Natural killer cell (primary cell): ENCODE measurements at regions not wholly inside any gene's neighbourhood (a gene's known extent, or its start where the extent isn't known, plus 50 kb on each side); places are given as distances from the start of the nearest gene placed in this dataset.

Experiments
- ATAC-seq, 3 donors: fragments of 150-1000 bp in 2 of 3; fragments of 200-7000 bp in 1 of 3; cut with Tn5 transposase; 1 replicate in 1 of 3; 2 replicates in 2 of 3; pipeline ENCODE4 v1.10.0; 2021; ENCODE audit warnings: mild to moderate bottlenecking in 2 of 3, moderate library complexity in 2 of 3
- DNase-seq, 2 donors: peaks; one replicate each; pipeline versions ENCODE4 v3.0.0 to v3.0.0-alpha.2; 2013 to 2021; ENCODE audit warnings: mixed read lengths in 1 of 2
- H3K27ac ChIP-seq: one replicate; pipeline ENCODE4 v1.5.1; 2013; ENCODE audit warnings: mild to moderate bottlenecking, low read length
- H3K27me3 ChIP-seq: one replicate; pipeline ENCODE4 v1.6.1; 2013; ENCODE audit warnings: low read length; ENCODE audit not compliant: control insufficient read depth, insufficient read depth
- H3K36me3 ChIP-seq: one replicate; pipeline ENCODE4 v1.6.1; 2013; ENCODE audit warnings: low read length; ENCODE audit not compliant: control insufficient read depth, insufficient read depth
- H3K4me1 ChIP-seq: one replicate; pipeline ENCODE4 v1.6.1; 2013; ENCODE audit warnings: low read length; ENCODE audit not compliant: control insufficient read depth, insufficient read depth
- H3K4me3 ChIP-seq: one replicate; pipeline ENCODE4 v1.5.1; 2013; ENCODE audit warnings: low read length
- H3K9me3 ChIP-seq: one replicate; pipeline ENCODE4 v1.6.1; 2013; ENCODE audit warnings: low read length; ENCODE audit not compliant: control insufficient read depth, insufficient read depth
- H3K27ac Mint-ChIP-seq, 2 donors: one replicate each; pipeline ENCODE4 v1.8.0; 2022; ENCODE audit warnings: mild to moderate bottlenecking in 2 of 2, mixed read lengths in 2 of 2, moderate library complexity in 1 of 2
- H3K27me3 Mint-ChIP-seq, 2 donors: one replicate each; pipeline ENCODE4 v1.8.0; 2022; ENCODE audit warnings: low read depth in 2 of 2, mixed read lengths in 2 of 2
- H3K36me3 Mint-ChIP-seq: one replicate; pipeline ENCODE4 v1.8.0; 2022; ENCODE audit warnings: mixed read lengths
- H3K4me1 Mint-ChIP-seq, 2 donors: one replicate each; pipeline ENCODE4 v1.8.0; 2022; ENCODE audit warnings: mixed read lengths in 2 of 2
- H3K4me3 Mint-ChIP-seq: one replicate; pipeline ENCODE4 v1.8.0; 2022; ENCODE audit warnings: mild to moderate bottlenecking, moderate library complexity, mixed read lengths
- H3K9me3 Mint-ChIP-seq, 2 donors: one replicate each; pipeline ENCODE4 v1.8.0; 2022; ENCODE audit warnings: mixed read lengths in 2 of 2
- CTCF ChIP-seq: fragments of 200-600 bp; IDR thresholded peaks from one replicate; pipeline ENCODE4 v1.8.0; 2022; ENCODE audit warnings: antibody characterized with exemption
- WGBS: methylation state at CpG from one replicate; pipeline ENCODE4 v1.1.7; 2013; ENCODE audit warnings: missing lambda C conversion rate; ENCODE audit not compliant: insufficient coverage; 5-methylcytosine and 5-hydroxymethylcytosine counted together
- intact Hi-C: fragments of 100-400 bp; cut with micrococcal nuclease; formaldehyde crosslinking; loops from one replicate; pipeline ENCODE4 v1.14.2; 2022

- Mint-ChIP-seq H3K9me3 (peaks cover 3 to 7% of the 10 kb centered on the region in 2 donors), H3K36me3 (no peaks in the 10 kb centered on the region), H3K27me3 (no peaks in the 10 kb centered on the region), H3K4me3 (no peak overlapping the region), H3K27ac (no peak overlapping the region), H3K4me1 (no peaks in the 10 kb centered on the region)
- no peak overlapping the region for H3K4me3 ChIP-seq
- no peaks in the 10 kb centered on the region for H3K27me3 ChIP-seq
- TF ChIP-seq CTCF = no peak
- no peaks in the 10 kb centered on the region for H3K4me1 ChIP-seq
- H3K36me3 ChIP-seq = no peaks in the 10 kb centered on the region
- ATAC-seq (no peak), DNase-seq (no peak)
- no peak overlapping the region for H3K27ac ChIP-seq
- H3K9me3 ChIP-seq = no peaks in the 10 kb centered on the region
- WGBS = 49% methylated on average over 3 of the region's 3 CpGs
- intact Hi-C loops = no loop called here
Measured at GRCh38 chr2:41129988-41130387, 678.1 kb upstream of the SLC8A1 start.

- no peaks in the 10 kb centered on the region for H3K9me3 ChIP-seq
- 5% methylated on average over 1 of the region's 1 CpG for WGBS
- no peak overlapping the region for H3K4me3 Mint-ChIP-seq
- no peak overlapping the region for H3K4me3 ChIP-seq
- H3K27ac ChIP-seq = no peak overlapping the region
- no peaks in the 10 kb centered on the region for H3K9me3 Mint-ChIP-seq
- no peak overlapping the region for H3K27ac Mint-ChIP-seq
- intact Hi-C loops = no loop called here
- no peaks in the 10 kb centered on the region for H3K4me1 ChIP-seq
- H3K27me3 Mint-ChIP-seq = no peaks in the 10 kb centered on the region
- DNase-seq = no peak
- H3K36me3 Mint-ChIP-seq = no peaks in the 10 kb centered on the region
- H3K36me3 ChIP-seq = no peaks in the 10 kb centered on the region
- no peaks in the 10 kb centered on the region for H3K27me3 ChIP-seq
- ATAC-seq = no peak
- no peaks in the 10 kb centered on the region for H3K4me1 Mint-ChIP-seq
- TF ChIP-seq CTCF = no peak
Measured at GRCh38 chr2:41137031-41137430, 685.1 kb upstream of the SLC8A1 start.

- peaks cover 0 to 4% of the 10 kb centered on the region in 2 donors for H3K9me3 Mint-ChIP-seq
- H3K4me3 Mint-ChIP-seq = no peak overlapping the region
- no peak for TF ChIP-seq CTCF
- DNase-seq (no peak), ATAC-seq (no peak)
- H3K27me3 Mint-ChIP-seq = no peaks in the 10 kb centered on the region
- no peaks in the 10 kb centered on the region for H3K4me1 Mint-ChIP-seq
- intact Hi-C loops = no loop called here
- H3K4me3 ChIP-seq = no peak overlapping the region
- H3K9me3 ChIP-seq = no peaks in the 10 kb centered on the region
- WGBS = 88% methylated on average over 5 of the region's 5 CpGs
- no peak overlapping the region for H3K27ac ChIP-seq
- no peaks in the 10 kb centered on the region for H3K36me3 Mint-ChIP-seq
- no peaks in the 10 kb centered on the region for H3K27me3 ChIP-seq
- no peak overlapping the region for H3K27ac Mint-ChIP-seq
- H3K4me1 ChIP-seq = no peaks in the 10 kb centered on the region
- H3K36me3 ChIP-seq = no peaks in the 10 kb centered on the region
Measured at GRCh38 chr2:41141146-41141791, 689.4 kb upstream of the SLC8A1 start.

GRCh38 chr2:41142478-41142877 lies 690.6 kb upstream of the SLC8A1 start:
- Histone ChIP-seq H3K27me3 (no peaks in the 10 kb centered on the region), H3K9me3 (no peaks in the 10 kb centered on the region), H3K27ac (no peak overlapping the region), H3K4me3 (no peak overlapping the region), H3K36me3 (no peaks in the 10 kb centered on the region), H3K4me1 (no peaks in the 10 kb centered on the region)
- Mint-ChIP-seq H3K27me3 (no peaks in the 10 kb centered on the region), H3K4me1 (no peaks in the 10 kb centered on the region), H3K4me3 (no peak overlapping the region), H3K27ac (no peak overlapping the region), H3K9me3 (peaks cover 0 to 4% of the 10 kb centered on the region in 2 donors), H3K36me3 (no peaks in the 10 kb centered on the region)
- no peak for TF ChIP-seq CTCF
- 45% methylated on average over 1 of the region's 1 CpG for WGBS
- ATAC-seq = no peak
- intact Hi-C loops = no loop called here
- DNase-seq = no peak
